GM18499 (cell line): ENCODE measurements at regions not wholly inside any gene's neighbourhood (a gene's known extent, or its start where the extent isn't known, plus 50 kb on each side); places are given as distances from the start of the nearest gene placed in this dataset.

Experiments
- ATAC-seq: cut with Tn5 transposase; IDR thresholded peaks from one replicate; pipeline ENCODE4 v1.9.1; 2021; ENCODE audit warnings: moderate number of reproducible peaks; ENCODE audit not compliant: insufficient read depth, unreplicated experiment

- no peak for ATAC-seq
Observed at GRCh38 chr18:44509048-44509447, 171.6 kb upstream of the SETBP1 start.

GRCh38 chr18:44510390-44510789 is 170.3 kb upstream of the SETBP1 start:
- no peak for ATAC-seq

GRCh38 chr18:44513233-44513632 is 167.5 kb upstream of the SETBP1 start:
- no peak for ATAC-seq

- ATAC-seq: no peak
Observed at GRCh38 chr18:44514106-44514505, 166.6 kb upstream of the SETBP1 start.

GRCh38 chr18:44514766-44515165 is 165.9 kb upstream of the SETBP1 start:
- no peak for ATAC-seq

GRCh38 chr18:44516450-44516849 is 164.2 kb upstream of the SETBP1 start:
- ATAC-seq: no peak

GRCh38 chr18:44517136-44517535 is 163.6 kb upstream of the SETBP1 start:
- ATAC-seq: no peak

GRCh38 chr18:44518091-44518615 is 162.5 kb upstream of the SETBP1 start:
- no peak for ATAC-seq

- ATAC-seq: no peak
Observed at GRCh38 chr18:44518666-44519065, 162.0 kb upstream of the SETBP1 start.

GRCh38 chr18:44520981-44521667 is 159.6 kb upstream of the SETBP1 start:
- ATAC-seq: no peak

- no peak for ATAC-seq
Observed at GRCh38 chr18:44521668-44522022, 159.0 kb upstream of the SETBP1 start.

GRCh38 chr18:44526705-44527415 is 153.8 kb upstream of the SETBP1 start:
- no peak for ATAC-seq

- no peak for ATAC-seq
Observed at GRCh38 chr18:44533071-44533470, 147.6 kb upstream of the SETBP1 start.

GRCh38 chr18:44536046-44536445 is 144.6 kb upstream of the SETBP1 start:
- ATAC-seq: no peak

- ATAC-seq: no peak
Observed at GRCh38 chr18:44536619-44537018, 144.1 kb upstream of the SETBP1 start.

GRCh38 chr18:44537526-44537925 is 143.2 kb upstream of the SETBP1 start:
- ATAC-seq: no peak

GRCh38 chr18:44539926-44540325 is 140.8 kb upstream of the SETBP1 start:
- no peak for ATAC-seq

- no peak for ATAC-seq
Observed at GRCh38 chr18:44541159-44541558, 139.5 kb upstream of the SETBP1 start.

GRCh38 chr18:44541781-44542180 is 138.9 kb upstream of the SETBP1 start:
- ATAC-seq: no peak

- ATAC-seq: no peak
Observed at GRCh38 chr18:44543387-44543786, 137.3 kb upstream of the SETBP1 start.

- ATAC-seq: no peak
Observed at GRCh38 chr18:44545359-44545985, 135.2 kb upstream of the SETBP1 start.
